Smooth muscle cell (in vitro differentiated cells): ENCODE measurements at regions not wholly inside any gene's neighbourhood (a gene's known extent, or its start where the extent isn't known, plus 50 kb on each side); places are given as distances from the start of the nearest gene placed in this dataset.

Source experiments
- DNase-seq: peaks from one replicate; lab custom pipeline; 2025; ENCODE audit not compliant: unreplicated experiment; lab: John Stamatoyannopoulos, UW
- H2AFZ ChIP-seq: fragments of 200-600 bp; sonication (generic); 2 replicates; pipeline ENCODE4 v1.6.0; 2016; ENCODE audit warnings: antibody characterized with exemption, low read depth, mild to moderate bottlenecking
- H3F3A ChIP-seq: fragments of 200-600 bp; sonication (generic); 2 replicates; pipeline ENCODE4 v1.6.0; 2017; ENCODE audit warnings: antibody characterized with exemption, low read depth
- H3K27ac ChIP-seq: fragments of 200-600 bp; sonication (generic); 2 replicates; pipeline ENCODE4 v1.5.1; 2016; ENCODE audit warnings: low read depth, mild to moderate bottlenecking
- H3K27me3 ChIP-seq: fragments of 200-600 bp; sonication (generic); 2 replicates; pipeline ENCODE4 v1.6.1; 2016; ENCODE audit warnings: low read depth, mild to moderate bottlenecking
- H3K36me3 ChIP-seq: fragments of 200-600 bp; sonication (generic); 2 replicates; pipeline ENCODE4 v1.5.1; 2016; ENCODE audit warnings: low read depth
- H3K4me1 ChIP-seq: fragments of 200-600 bp; sonication (generic); 2 replicates; pipeline ENCODE4 v1.5.1; 2016; ENCODE audit warnings: low read depth
- H3K4me2 ChIP-seq: fragments of 200-600 bp; sonication (generic); 2 replicates; pipeline ENCODE4 v1.6.0; 2016; ENCODE audit warnings: mild to moderate bottlenecking
- H3K4me3 ChIP-seq: fragments of 200-600 bp; sonication (generic); 2 replicates; pipeline ENCODE4 v1.5.1; 2016; ENCODE audit warnings: mild to moderate bottlenecking
- H3K79me2 ChIP-seq: fragments of 200-600 bp; sonication (generic); 2 replicates; pipeline ENCODE4 v1.6.0; 2016; ENCODE audit warnings: low read depth, mild to moderate bottlenecking
- H3K9ac ChIP-seq: fragments of 200-600 bp; sonication (generic); 2 replicates; pipeline ENCODE4 v1.6.0; 2016; ENCODE audit warnings: low read depth
- H3K9me3 ChIP-seq: fragments of 200-600 bp; sonication (generic); replicated peaks from 2 replicates; pipeline ENCODE4 v1.5.1; 2016; ENCODE audit warnings: low read depth
- H4K20me1 ChIP-seq: fragments of 200-600 bp; sonication (generic); 2 replicates; pipeline ENCODE4 v1.6.0; 2016; ENCODE audit warnings: low read depth
- WGBS: methylation state at CpG from one replicate; pipeline ENCODE4 v1.1.7; 2016; ENCODE audit warnings: low lambda C conversion rate; 5-methylcytosine and 5-hydroxymethylcytosine counted together
- TF ChIP-seq, protein P1 (sequence below): fragments of 200-600 bp; sonication (generic); IDR thresholded peaks from 2 replicates; pipeline ENCODE4 v1.5.1; 2017; ENCODE audit warnings: borderline replicate concordance, mild to moderate bottlenecking, antibody characterized with exemption; ENCODE audit not compliant: insufficient read depth, poor library complexity, severe bottlenecking

DNA sequence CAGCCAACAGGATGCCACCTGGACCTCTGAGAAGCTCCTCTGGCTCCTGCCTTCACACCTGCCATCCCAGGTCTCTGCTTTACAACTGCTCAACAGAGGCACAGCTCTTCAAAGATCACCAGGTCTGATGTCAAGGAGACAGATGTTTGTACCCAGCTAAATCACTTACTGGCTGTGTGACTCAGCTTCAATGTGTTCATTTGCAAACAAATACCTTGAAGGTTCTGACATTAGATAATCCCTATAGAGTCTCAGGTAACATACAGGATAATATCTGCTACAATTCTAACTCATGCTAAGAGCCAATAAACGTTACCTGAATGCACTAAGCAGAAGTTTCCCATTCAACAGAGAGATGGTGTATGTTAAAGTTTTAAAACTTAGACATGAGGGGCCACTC lies 163.4 kb upstream of the IGF1R start:
- no peaks in the 10 kb centered on the region for H3K27me3 ChIP-seq
- 76% methylated on average over 1 of the region's 1 CpG for WGBS
- TF ChIP-seq, protein P1, sequence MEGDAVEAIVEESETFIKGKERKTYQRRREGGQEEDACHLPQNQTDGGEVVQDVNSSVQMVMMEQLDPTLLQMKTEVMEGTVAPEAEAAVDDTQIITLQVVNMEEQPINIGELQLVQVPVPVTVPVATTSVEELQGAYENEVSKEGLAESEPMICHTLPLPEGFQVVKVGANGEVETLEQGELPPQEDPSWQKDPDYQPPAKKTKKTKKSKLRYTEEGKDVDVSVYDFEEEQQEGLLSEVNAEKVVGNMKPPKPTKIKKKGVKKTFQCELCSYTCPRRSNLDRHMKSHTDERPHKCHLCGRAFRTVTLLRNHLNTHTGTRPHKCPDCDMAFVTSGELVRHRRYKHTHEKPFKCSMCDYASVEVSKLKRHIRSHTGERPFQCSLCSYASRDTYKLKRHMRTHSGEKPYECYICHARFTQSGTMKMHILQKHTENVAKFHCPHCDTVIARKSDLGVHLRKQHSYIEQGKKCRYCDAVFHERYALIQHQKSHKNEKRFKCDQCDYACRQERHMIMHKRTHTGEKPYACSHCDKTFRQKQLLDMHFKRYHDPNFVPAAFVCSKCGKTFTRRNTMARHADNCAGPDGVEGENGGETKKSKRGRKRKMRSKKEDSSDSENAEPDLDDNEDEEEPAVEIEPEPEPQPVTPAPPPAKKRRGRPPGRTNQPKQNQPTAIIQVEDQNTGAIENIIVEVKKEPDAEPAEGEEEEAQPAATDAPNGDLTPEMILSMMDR: no peak
- H3K4me1 ChIP-seq: no peaks in the 10 kb centered on the region
- H3K36me3 ChIP-seq: no peaks in the 10 kb centered on the region
- no peak overlapping the region for H3K4me2 ChIP-seq
- no peak overlapping the region for H2AFZ ChIP-seq
- H4K20me1 ChIP-seq: no peaks in the 10 kb centered on the region
- H3K79me2 ChIP-seq: no peaks in the 10 kb centered on the region
- H3K27ac ChIP-seq: no peak overlapping the region
- no peak overlapping the region for H3K9ac ChIP-seq
- no peak for DNase-seq
- no peaks in the 10 kb centered on the region for H3F3A ChIP-seq
- no peak overlapping the region for H3K4me3 ChIP-seq
- H3K9me3 ChIP-seq: no peaks in the 10 kb centered on the region

DNA sequence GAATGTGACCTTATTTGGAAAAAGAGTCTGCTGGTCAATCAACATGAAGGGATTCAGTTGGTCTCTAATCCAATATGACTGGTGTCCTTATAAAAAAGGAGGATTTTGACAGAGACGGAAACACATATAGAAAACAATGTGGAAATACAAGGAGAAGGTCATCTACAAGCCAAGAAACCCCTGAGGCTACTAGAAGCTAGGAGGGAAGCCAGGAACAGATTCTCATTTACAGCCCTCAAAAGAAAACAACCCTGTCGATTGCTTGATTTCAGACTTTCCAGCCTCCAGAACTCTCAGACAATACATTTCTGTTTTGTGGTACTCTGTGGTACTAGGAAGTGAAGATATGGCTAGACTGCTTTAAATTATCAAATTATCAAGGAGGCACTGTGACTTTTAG lies 162.9 kb upstream of the IGF1R start:
- TF ChIP-seq, protein P1: no peak
- Histone ChIP-seq H3K79me2 (no peaks in the 10 kb centered on the region), H3K4me1 (no peaks in the 10 kb centered on the region), H3K27ac (no peak overlapping the region), H3K9me3 (no peaks in the 10 kb centered on the region), H3K4me2 (no peak overlapping the region), H3K9ac (no peak overlapping the region), H3K4me3 (no peak overlapping the region), H2AFZ (no peak overlapping the region), H3K27me3 (no peaks in the 10 kb centered on the region), H4K20me1 (no peaks in the 10 kb centered on the region), H3F3A (no peaks in the 10 kb centered on the region), H3K36me3 (no peaks in the 10 kb centered on the region)
- 79% methylated on average over 2 of the region's 2 CpGs for WGBS
- no peak for DNase-seq

DNA sequence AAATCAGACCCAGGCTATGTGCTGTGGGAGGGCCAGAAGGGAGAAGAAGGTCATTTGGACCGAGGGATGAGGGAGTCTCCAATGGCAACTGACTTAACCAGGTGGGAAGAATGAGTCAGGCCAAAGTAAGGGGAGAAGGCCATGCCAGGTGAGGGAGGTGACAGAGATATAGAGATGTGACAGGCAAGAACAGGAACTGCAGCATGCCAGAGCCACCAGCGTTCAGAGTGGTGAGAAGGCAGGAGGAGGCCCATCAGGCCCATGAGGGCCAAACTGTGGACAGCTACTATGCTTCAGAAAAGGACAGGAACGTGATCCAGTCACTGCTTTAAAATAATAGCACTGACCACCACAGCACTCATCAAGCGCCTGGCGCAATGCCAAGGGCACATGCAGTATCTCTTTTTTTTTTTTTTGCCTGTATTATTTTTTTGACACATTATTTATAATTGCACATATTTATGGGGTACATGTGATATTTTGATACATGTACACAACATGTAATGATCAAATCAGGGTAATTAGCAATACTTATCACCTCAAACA lies 154.3 kb upstream of the IGF1R start:
- Histone ChIP-seq H3K4me3 (no peak overlapping the region), H3K27ac (no peak overlapping the region), H4K20me1 (no peaks in the 10 kb centered on the region), H3K27me3 (no peaks in the 10 kb centered on the region), H3K9ac (no peak overlapping the region), H3F3A (no peaks in the 10 kb centered on the region), H3K36me3 (no peaks in the 10 kb centered on the region), H2AFZ (no peak overlapping the region), H3K4me1 (no peaks in the 10 kb centered on the region), H3K9me3 (no peaks in the 10 kb centered on the region), H3K79me2 (no peaks in the 10 kb centered on the region), H3K4me2 (no peak overlapping the region)
- TF ChIP-seq, protein P1: no peak
- WGBS: 85% methylated on average over 5 of the region's 5 CpGs
- no peak for DNase-seq

DNA sequence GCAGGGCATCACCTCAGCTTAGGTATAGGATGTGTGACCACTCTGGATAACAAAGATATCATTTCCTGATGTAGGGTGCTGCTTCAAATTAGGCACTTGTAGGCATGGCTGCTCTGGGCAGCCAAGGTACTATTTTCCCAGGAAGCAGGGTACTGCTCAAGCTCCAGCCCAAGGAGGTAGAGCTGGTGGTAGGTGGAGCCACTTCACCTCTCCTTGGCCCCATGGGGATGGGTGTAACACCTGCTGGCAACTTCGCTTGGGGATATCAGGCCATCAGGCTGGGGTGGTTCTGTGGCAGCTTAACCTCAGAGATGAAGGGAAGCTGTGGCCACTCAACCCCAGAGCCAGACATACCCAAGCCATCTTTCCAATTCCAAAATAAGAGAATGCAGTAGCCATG lies 147.1 kb upstream of the IGF1R start:
- no peak for DNase-seq

More for the DNA sequence above, 147.1 kb upstream of the IGF1R start:
- no peaks in the 10 kb centered on the region for H3K79me2 ChIP-seq
- TF ChIP-seq, protein P1: no peak
- H3K27me3 ChIP-seq: no peaks in the 10 kb centered on the region
- no peaks in the 10 kb centered on the region for H4K20me1 ChIP-seq
- no peak overlapping the region for H3K4me2 ChIP-seq
- H2AFZ ChIP-seq: no peak overlapping the region
- no peak overlapping the region for H3K27ac ChIP-seq
- WGBS: 65% methylated on average over 1 of the region's 1 CpG
- H3K9ac ChIP-seq: no peak overlapping the region
- H3K36me3 ChIP-seq: no peaks in the 10 kb centered on the region
- H3K9me3 ChIP-seq: no peaks in the 10 kb centered on the region
- H3K4me3 ChIP-seq: no peak overlapping the region
- no peaks in the 10 kb centered on the region for H3F3A ChIP-seq
- no peaks in the 10 kb centered on the region for H3K4me1 ChIP-seq
